GM21423 (cell line): ENCODE measurements at regions not wholly inside any gene's neighbourhood (a gene's known extent, or its start where the extent isn't known, plus 50 kb on each side); places are given as distances from the start of the nearest gene placed in this dataset.

Source experiments
- ATAC-seq: cut with Tn5 transposase; IDR thresholded peaks from one replicate; pipeline ENCODE4 v1.9.1; 2021; ENCODE audit warnings: mild to moderate bottlenecking, moderate library complexity; ENCODE audit not compliant: unreplicated experiment

- no peak for ATAC-seq
Observed at GRCh38 chr5:117486879-117487391, 912.3 kb upstream of the SEMA6A start.

GRCh38 chr5:117486261-117486660 is 911.6 kb upstream of the SEMA6A start:
- no peak for ATAC-seq

GRCh38 chr5:117475919-117476318 is 901.3 kb upstream of the SEMA6A start:
- ATAC-seq: no peak

GRCh38 chr5:117473165-117473564 is 898.5 kb upstream of the SEMA6A start:
- ATAC-seq: no peak

- no peak for ATAC-seq
Observed at GRCh38 chr5:117463881-117464570, 889.4 kb upstream of the SEMA6A start.

- ATAC-seq: no peak
Observed at GRCh38 chr5:117461966-117462365, 887.3 kb upstream of the SEMA6A start.

GRCh38 chr5:117461403-117461802 is 886.8 kb upstream of the SEMA6A start:
- ATAC-seq: peak; percentile 85

GRCh38 chr5:117457656-117458055 is 883.0 kb upstream of the SEMA6A start:
- ATAC-seq: no peak

- no peak for ATAC-seq
Observed at GRCh38 chr5:117456866-117457470, 882.3 kb upstream of the SEMA6A start.

- peak; percentile 19 for ATAC-seq
Observed at GRCh38 chr5:117455236-117456233, 880.9 kb upstream of the SEMA6A start.

GRCh38 chr5:117454716-117455212 is 880.1 kb upstream of the SEMA6A start:
- peak; percentile 90 for ATAC-seq

GRCh38 chr5:117436846-117437245 is 862.2 kb upstream of the SEMA6A start:
- no peak for ATAC-seq

GRCh38 chr5:117435203-117435602 is 860.6 kb upstream of the SEMA6A start:
- ATAC-seq: no peak

- no peak for ATAC-seq
Observed at GRCh38 chr5:117434254-117434653, 859.6 kb upstream of the SEMA6A start.

- ATAC-seq: no peak
Observed at GRCh38 chr5:117433818-117434217, 859.2 kb upstream of the SEMA6A start.

GRCh38 chr5:117431091-117431490 is 856.5 kb upstream of the SEMA6A start:
- ATAC-seq: no peak

- ATAC-seq: no peak
Observed at GRCh38 chr5:117425163-117425562, 850.5 kb upstream of the SEMA6A start.

GRCh38 chr5:117424559-117424958 is 849.9 kb upstream of the SEMA6A start:
- ATAC-seq: no peak

- ATAC-seq: no peak
Observed at GRCh38 chr5:117417501-117417900, 842.9 kb upstream of the SEMA6A start.

GRCh38 chr5:117414926-117415325 is 840.3 kb upstream of the SEMA6A start:
- ATAC-seq: no peak

GRCh38 chr5:117411701-117412100 is 837.1 kb upstream of the SEMA6A start:
- no peak for ATAC-seq
